ENCODE measurements at regions not wholly inside any gene's neighbourhood (a gene's known extent, or its start where the extent isn't known, plus 50 kb on each side); places are given as distances from the start of the nearest gene placed in this dataset.

GRCh38 chr2:7888876-7889275 is 793.0 kb upstream of the ID2 start:
- ChIA-PET POLR2A (no interaction called here), CTCF (interaction anchor here (1.0 kb wide), 1 partner anchor 9 kb away, joined by 3 read pairs; no protein-coding TSS in a partner anchor)
- no peak for DNase-seq (ENCODE audit: extremely low spot score)

GRCh38 chr2:7891312-7891711 is 790.5 kb upstream of the ID2 start:
- TF ChIP-seq, protein P1, sequence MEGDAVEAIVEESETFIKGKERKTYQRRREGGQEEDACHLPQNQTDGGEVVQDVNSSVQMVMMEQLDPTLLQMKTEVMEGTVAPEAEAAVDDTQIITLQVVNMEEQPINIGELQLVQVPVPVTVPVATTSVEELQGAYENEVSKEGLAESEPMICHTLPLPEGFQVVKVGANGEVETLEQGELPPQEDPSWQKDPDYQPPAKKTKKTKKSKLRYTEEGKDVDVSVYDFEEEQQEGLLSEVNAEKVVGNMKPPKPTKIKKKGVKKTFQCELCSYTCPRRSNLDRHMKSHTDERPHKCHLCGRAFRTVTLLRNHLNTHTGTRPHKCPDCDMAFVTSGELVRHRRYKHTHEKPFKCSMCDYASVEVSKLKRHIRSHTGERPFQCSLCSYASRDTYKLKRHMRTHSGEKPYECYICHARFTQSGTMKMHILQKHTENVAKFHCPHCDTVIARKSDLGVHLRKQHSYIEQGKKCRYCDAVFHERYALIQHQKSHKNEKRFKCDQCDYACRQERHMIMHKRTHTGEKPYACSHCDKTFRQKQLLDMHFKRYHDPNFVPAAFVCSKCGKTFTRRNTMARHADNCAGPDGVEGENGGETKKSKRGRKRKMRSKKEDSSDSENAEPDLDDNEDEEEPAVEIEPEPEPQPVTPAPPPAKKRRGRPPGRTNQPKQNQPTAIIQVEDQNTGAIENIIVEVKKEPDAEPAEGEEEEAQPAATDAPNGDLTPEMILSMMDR (IDR thresholded peaks at IDR 0.05; ENCODE audit: control extremely low read depth, extremely low read depth, low read depth, missing control alignments), result no peak
- CTCF ChIA-PET, result interaction anchor here (2.2 kb wide), 1 partner anchor 22 kb away, joined by 5 read pairs; no protein-coding TSS in a partner anchor
- POLR2A ChIA-PET, result no interaction called here

More at GRCh38 chr2:7888876-7889275, 793.0 kb upstream of the ID2 start:
- TF ChIP-seq, protein P1 (IDR thresholded peaks at IDR 0.05; ENCODE audit: control extremely low read depth, extremely low read depth, low read depth, missing control alignments), result no peak

GRCh38 chr2:7895289-7895688 is 786.6 kb upstream of the ID2 start:
- TF ChIP-seq, protein P1 (IDR thresholded peaks at IDR 0.05; ENCODE audit: control extremely low read depth, extremely low read depth, low read depth, missing control alignments), result no peak
- CTCF ChIA-PET, result no interaction called here
- POLR2A ChIA-PET, result no interaction called here
- DNase-seq (ENCODE audit: extremely low spot score), result no peak

More at GRCh38 chr2:7891312-7891711, 790.5 kb upstream of the ID2 start:
- no peak for DNase-seq (ENCODE audit: extremely low spot score)

DNA sequence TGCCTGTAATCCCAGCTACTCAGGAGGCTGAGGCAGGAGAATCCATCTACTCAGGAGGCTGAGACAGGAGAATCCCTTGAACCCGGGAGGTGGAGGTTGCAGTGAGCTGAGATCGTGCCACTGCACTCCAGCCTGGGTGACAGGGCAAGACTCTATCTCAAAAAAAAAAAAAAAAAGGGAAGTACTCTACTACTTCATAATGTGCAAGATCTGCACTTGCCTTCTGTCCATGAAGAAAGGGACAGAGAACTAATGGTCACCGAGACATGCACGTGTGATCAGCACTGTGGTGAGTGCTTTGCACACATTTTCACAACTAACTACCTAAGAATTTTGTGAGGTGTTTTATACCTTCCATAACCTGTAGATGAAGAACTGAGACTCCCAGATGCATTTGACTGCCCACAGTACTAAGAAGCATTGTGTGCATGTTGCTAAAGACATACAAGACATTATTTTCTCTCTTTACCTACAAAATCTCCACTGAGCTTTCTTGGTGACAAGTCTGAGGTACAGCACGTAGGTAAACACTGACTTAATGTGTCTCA is 784.8 kb upstream of the ID2 start:
- TF ChIP-seq, protein P1 (IDR thresholded peaks at IDR 0.05; ENCODE audit: control extremely low read depth, extremely low read depth, low read depth, missing control alignments), result no peak
- CTCF ChIA-PET, result no interaction called here
- no peak for DNase-seq (ENCODE audit: extremely low spot score)
- POLR2A ChIA-PET, result no interaction called here

- ChIA-PET POLR2A (no interaction called here), CTCF (no interaction called here)
- DNase-seq (ENCODE audit: extremely low spot score), result no peak
- TF ChIP-seq, protein P1 (IDR thresholded peaks at IDR 0.05; ENCODE audit: control extremely low read depth, extremely low read depth, low read depth, missing control alignments), result no peak
Measured at GRCh38 chr2:7899241-7899640, 782.6 kb upstream of the ID2 start.

DNA sequence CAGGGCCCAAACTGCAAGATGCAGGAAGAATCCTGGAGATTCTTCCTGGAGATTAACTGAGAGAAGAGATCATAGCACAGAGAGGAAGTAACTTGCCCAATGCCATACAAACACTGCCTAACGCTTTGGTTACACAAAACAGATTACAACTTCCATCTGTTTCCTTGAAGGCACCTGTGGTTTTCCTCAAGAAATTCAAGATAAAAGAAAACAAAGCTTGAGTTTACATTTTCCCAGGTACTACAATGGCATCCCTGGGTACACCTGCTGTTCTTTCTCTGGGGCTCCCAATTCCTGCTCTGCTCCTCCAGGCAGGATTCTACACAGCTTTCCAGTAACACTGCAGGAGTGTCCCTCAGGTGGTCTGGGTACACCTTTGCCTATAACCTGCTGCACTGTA is 781.9 kb upstream of the ID2 start:
- POLR2A ChIA-PET, result no interaction called here
- DNase-seq (ENCODE audit: extremely low spot score), result no peak
- TF ChIP-seq, protein P1 (IDR thresholded peaks at IDR 0.05; ENCODE audit: control extremely low read depth, extremely low read depth, low read depth, missing control alignments), result no peak
- CTCF ChIA-PET, result no interaction called here
